Vagina (tissue), 2 donors: ENCODE measurements at regions not wholly inside any gene's neighbourhood (a gene's known extent, or its start where the extent isn't known, plus 50 kb on each side); places are given as distances from the start of the nearest gene placed in this dataset.

ENCODE experiments used
- DNase-seq, 2 donors: peaks; one replicate each; pipeline ENCODE4 v3.0.0-alpha.2; 2017; ENCODE audit errors: extremely low spot score in 2 of 2
- H3K27ac ChIP-seq: fragments of 200-600 bp; sonication (generic); one replicate; pipeline ENCODE4 v1.5.1; 2019
- H3K27me3 ChIP-seq: fragments of 200-600 bp; sonication (generic); one replicate; pipeline ENCODE4 v1.5.1; 2019
- H3K36me3 ChIP-seq, 2 donors: fragments of 200-600 bp; sonication (generic); one replicate each; pipeline ENCODE4 v1.5.1; 2017 to 2019
- H3K4me1 ChIP-seq: fragments of 200-600 bp; sonication (generic); one replicate; pipeline ENCODE4 v1.5.1; 2019
- H3K4me3 ChIP-seq, 2 donors: fragments of 200-600 bp; sonication (generic); 1 replicate in 1 of 2; 2 replicates in 1 of 2; pipeline ENCODE4 v1.5.1; 2016 to 2019
- H3K9me3 ChIP-seq: fragments of 200-600 bp; sonication (generic); one replicate; pipeline ENCODE4 v1.5.1; 2019
- POLR2A ChIP-seq, 2 donors: fragments of 450-650 bp; IDR thresholded peaks; one replicate each; pipeline ENCODE4 v1.6.1; 2017; ENCODE audit warnings: antibody characterized with exemption in 2 of 2, mild to moderate bottlenecking in 2 of 2, moderate library complexity in 2 of 2
- POLR2AphosphoS5 ChIP-seq, 2 donors: sonication (generic); formaldehyde crosslinking; IDR thresholded peaks; one replicate each; pipeline ENCODE4 v1.9.0; 2017; ENCODE audit warnings: antibody characterized with exemption in 2 of 2, mild to moderate bottlenecking in 2 of 2, low read depth in 1 of 2; ENCODE audit not compliant: insufficient read depth in 1 of 2
- intact Hi-C: fragments of 100-400 bp; cut with DNase I; formaldehyde crosslinking; loops from one replicate; pipeline ENCODE4 v1.15.1; 2023
- TF ChIP-seq, protein P1 (sequence below), 3 experiments: fragments of 450-650 bp in 2 of 3; fragments of 200-600 bp in 1 of 3; sonication (generic) in 1 of 3; IDR thresholded peaks; one replicate each; pipeline ENCODE4 v1.5.1; 2017 to 2019; ENCODE audit warnings: antibody characterized with exemption in 3 of 3, mild to moderate bottlenecking in 2 of 3, moderate library complexity in 2 of 3

DNA sequence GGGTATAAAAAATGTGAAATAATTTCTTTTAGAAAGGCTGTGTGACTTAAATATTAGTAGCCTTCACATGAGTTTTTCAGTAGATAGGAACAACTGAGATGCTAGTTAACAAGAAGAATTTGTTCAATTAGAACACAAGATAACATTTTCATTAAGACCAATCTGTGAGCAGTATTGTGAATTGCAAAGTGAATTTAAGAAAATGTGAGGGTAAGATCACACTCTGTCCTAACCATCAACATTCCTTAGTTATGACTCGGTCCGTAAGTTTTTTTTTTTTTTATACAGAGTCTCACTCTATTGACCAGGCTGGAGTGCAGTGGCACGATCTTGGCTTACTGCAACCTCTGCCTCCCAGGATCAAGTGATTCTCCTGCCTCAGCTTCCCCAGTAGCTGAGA is 180.2 kb upstream of the EGFLAM start:
- H3K4me1 ChIP-seq: no peaks in the 10 kb centered on the region
- DNase-seq: no peak
- no peak overlapping the region for H3K4me3 ChIP-seq
- H3K36me3 ChIP-seq: no peaks in the 10 kb centered on the region
- no peaks in the 10 kb centered on the region for H3K27me3 ChIP-seq
- TF ChIP-seq, protein P1, sequence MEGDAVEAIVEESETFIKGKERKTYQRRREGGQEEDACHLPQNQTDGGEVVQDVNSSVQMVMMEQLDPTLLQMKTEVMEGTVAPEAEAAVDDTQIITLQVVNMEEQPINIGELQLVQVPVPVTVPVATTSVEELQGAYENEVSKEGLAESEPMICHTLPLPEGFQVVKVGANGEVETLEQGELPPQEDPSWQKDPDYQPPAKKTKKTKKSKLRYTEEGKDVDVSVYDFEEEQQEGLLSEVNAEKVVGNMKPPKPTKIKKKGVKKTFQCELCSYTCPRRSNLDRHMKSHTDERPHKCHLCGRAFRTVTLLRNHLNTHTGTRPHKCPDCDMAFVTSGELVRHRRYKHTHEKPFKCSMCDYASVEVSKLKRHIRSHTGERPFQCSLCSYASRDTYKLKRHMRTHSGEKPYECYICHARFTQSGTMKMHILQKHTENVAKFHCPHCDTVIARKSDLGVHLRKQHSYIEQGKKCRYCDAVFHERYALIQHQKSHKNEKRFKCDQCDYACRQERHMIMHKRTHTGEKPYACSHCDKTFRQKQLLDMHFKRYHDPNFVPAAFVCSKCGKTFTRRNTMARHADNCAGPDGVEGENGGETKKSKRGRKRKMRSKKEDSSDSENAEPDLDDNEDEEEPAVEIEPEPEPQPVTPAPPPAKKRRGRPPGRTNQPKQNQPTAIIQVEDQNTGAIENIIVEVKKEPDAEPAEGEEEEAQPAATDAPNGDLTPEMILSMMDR (IDR thresholded peaks at IDR 0.05): no peak
- TF ChIP-seq POLR2A (IDR thresholded peaks at IDR 0.05): no peak
- no peak for TF ChIP-seq POLR2AphosphoS5 (IDR thresholded peaks at IDR 0.05; ENCODE audit: insufficient read depth in 1 of 2, low read depth in 1 of 2)
- no peak overlapping the region for H3K27ac ChIP-seq
- intact Hi-C loops: loop anchor here (5.0 kb wide), 1 partner anchor 1154 kb away; no protein-coding TSS in a partner anchor
- H3K9me3 ChIP-seq: no peaks in the 10 kb centered on the region

DNA sequence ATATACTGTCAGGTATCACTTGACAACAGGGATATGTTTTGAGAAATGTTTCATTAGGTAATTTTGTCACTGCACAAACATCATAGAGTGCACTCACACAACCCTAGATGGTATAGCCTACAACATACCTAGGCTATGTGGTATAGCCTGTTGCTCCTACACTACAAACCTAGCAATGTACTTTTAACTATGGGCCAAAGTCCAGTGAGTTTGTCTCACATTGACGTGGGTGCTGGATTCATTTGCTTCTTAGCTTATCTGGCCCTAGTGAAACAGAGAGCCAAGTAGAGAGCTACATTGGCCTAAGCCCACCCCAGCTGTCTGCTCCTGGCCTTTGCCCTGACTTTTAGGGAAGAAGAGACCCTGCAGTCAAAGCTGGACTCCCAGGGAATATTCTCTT is 180.7 kb upstream of the EGFLAM start:
- no peaks in the 10 kb centered on the region for H3K9me3 ChIP-seq
- intact Hi-C loops: loop anchor here (5.0 kb wide), 1 partner anchor 1155 kb away; no protein-coding TSS in a partner anchor
- no peak for TF ChIP-seq POLR2A (IDR thresholded peaks at IDR 0.05)
- no peak for TF ChIP-seq POLR2AphosphoS5 (IDR thresholded peaks at IDR 0.05; ENCODE audit: insufficient read depth in 1 of 2, low read depth in 1 of 2)
- TF ChIP-seq, protein P1 (IDR thresholded peaks at IDR 0.05): no peak
- no peaks in the 10 kb centered on the region for H3K4me1 ChIP-seq
- DNase-seq: no peak
- no peaks in the 10 kb centered on the region for H3K27me3 ChIP-seq
- H3K4me3 ChIP-seq: no peak overlapping the region
- H3K36me3 ChIP-seq: no peaks in the 10 kb centered on the region
- H3K27ac ChIP-seq: no peak overlapping the region

- no peaks in the 10 kb centered on the region for H3K9me3 ChIP-seq
- TF ChIP-seq POLR2AphosphoS5 (IDR thresholded peaks at IDR 0.05; ENCODE audit: insufficient read depth in 1 of 2, low read depth in 1 of 2) (no peak), POLR2A (IDR thresholded peaks at IDR 0.05) (no peak)
- TF ChIP-seq, protein P1 (IDR thresholded peaks at IDR 0.05): no peak
- intact Hi-C loops: no loop called here
- no peaks in the 10 kb centered on the region for H3K36me3 ChIP-seq
- no peak overlapping the region for H3K4me3 ChIP-seq
- no peaks in the 10 kb centered on the region for H3K4me1 ChIP-seq
- no peak for DNase-seq
- no peaks in the 10 kb centered on the region for H3K27me3 ChIP-seq
- no peak overlapping the region for H3K27ac ChIP-seq
Measured at GRCh38 chr5:38071831-38072694, 186.3 kb upstream of the EGFLAM start.

GRCh38 chr5:38070304-38070950 is 187.9 kb upstream of the EGFLAM start:
- intact Hi-C loops: no loop called here
- Histone ChIP-seq H3K4me1 (no peaks in the 10 kb centered on the region), H3K36me3 (no peaks in the 10 kb centered on the region), H3K27me3 (no peaks in the 10 kb centered on the region), H3K27ac (no peak overlapping the region), H3K4me3 (no peak overlapping the region), H3K9me3 (no peaks in the 10 kb centered on the region)
- TF ChIP-seq POLR2AphosphoS5 (IDR thresholded peaks at IDR 0.05; ENCODE audit: insufficient read depth in 1 of 2, low read depth in 1 of 2): no peak
- TF ChIP-seq, protein P1 (IDR thresholded peaks at IDR 0.05): no peak
- TF ChIP-seq POLR2A (IDR thresholded peaks at IDR 0.05): no peak
- DNase-seq: no peak

DNA sequence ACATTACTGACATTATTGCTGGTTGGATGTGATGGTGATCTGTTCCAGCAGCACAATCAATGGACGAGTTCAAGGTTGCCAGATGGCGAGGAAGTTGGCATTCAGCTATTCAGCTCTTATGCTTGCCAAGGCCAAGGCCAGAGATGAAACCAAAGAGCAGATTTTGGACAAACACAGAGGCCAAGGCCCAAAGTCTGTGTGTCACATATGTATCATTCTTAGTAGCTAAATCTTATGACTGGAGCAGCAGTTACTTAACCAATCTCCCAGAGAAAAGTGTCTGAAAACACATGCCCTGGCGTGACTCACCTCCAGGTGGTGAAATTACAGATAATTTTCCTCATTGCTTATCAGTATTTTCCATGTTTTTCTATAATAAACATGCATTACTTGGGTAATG is 189.0 kb upstream of the EGFLAM start:
- H3K36me3 ChIP-seq: no peaks in the 10 kb centered on the region
- TF ChIP-seq, protein P1 (IDR thresholded peaks at IDR 0.05): no peak
- TF ChIP-seq POLR2A (IDR thresholded peaks at IDR 0.05): no peak
- no peak for TF ChIP-seq POLR2AphosphoS5 (IDR thresholded peaks at IDR 0.05; ENCODE audit: insufficient read depth in 1 of 2, low read depth in 1 of 2)
- H3K27me3 ChIP-seq: no peaks in the 10 kb centered on the region
- no peaks in the 10 kb centered on the region for H3K4me1 ChIP-seq
- no peaks in the 10 kb centered on the region for H3K9me3 ChIP-seq
- intact Hi-C loops: no loop called here
- no peak for DNase-seq
- H3K4me3 ChIP-seq: no peak overlapping the region
- no peak overlapping the region for H3K27ac ChIP-seq
